OCI-LY7 (cell line): ENCODE measurements at regions not wholly inside any gene's neighbourhood (a gene's known extent, or its start where the extent isn't known, plus 50 kb on each side); places are given as distances from the start of the nearest gene placed in this dataset.

ENCODE experiments used
- BruUV-seq: library from RNA; stranded (reverse); fragments of 400-500 nt; replicated peaks from 2 replicates; lab custom pipeline; 2021; lab: Mats Ljungman, UMichigan
- CTCF ChIA-PET: fragments of 300-600 bp; sonication (Branson Sonifier 250); formaldehyde crosslinking; loops from one replicate; lab custom pipeline; 2022; ENCODE audit warnings: antibody characterized with exemption; ENCODE audit not compliant: unreplicated experiment; lab: Charles Lee
- POLR2A ChIA-PET: fragments of 300-600 bp; sonication (Branson Sonifier 250); formaldehyde crosslinking; loops from one replicate; lab custom pipeline; 2022; ENCODE audit warnings: antibody characterized with exemption; lab: Charles Lee
- DNase-seq: peaks from one replicate; pipeline ENCODE4 v3.0.0-alpha.2; 2015; ENCODE audit warnings: low spot score
- H2AFZ ChIP-seq: fragments of 200-600 bp; sonication (generic), shearing (Covaris generic); 2 replicates; pipeline ENCODE4 v1.6.1; 2014; ENCODE audit warnings: mild to moderate bottlenecking, antibody characterized with exemption, low read length, moderate library complexity
- H3K27ac ChIP-seq: fragments of 200-600 bp; sonication (generic); 2 replicates; pipeline ENCODE4 v1.5.1; 2014; ENCODE audit warnings: mixed run types, low read depth, mild to moderate bottlenecking, moderate library complexity, low read length, inconsistent platforms; ENCODE audit not compliant: poor library complexity, severe bottlenecking
- H3K36me3 ChIP-seq: fragments of 200-600 bp; sonication (generic); 2 replicates; pipeline ENCODE4 v1.6.1; 2014; ENCODE audit warnings: mild to moderate bottlenecking, antibody characterized with exemption, low read length, moderate library complexity, mixed read lengths; ENCODE audit not compliant: insufficient read depth
- H3K4me1 ChIP-seq: fragments of 200-600 bp; sonication (generic); 2 replicates; pipeline ENCODE4 v1.5.1; 2014; ENCODE audit warnings: mild to moderate bottlenecking, low read length; ENCODE audit not compliant: insufficient read depth, poor library complexity, severe bottlenecking
- H3K4me2 ChIP-seq: fragments of 200-600 bp; sonication (generic); 2 replicates; pipeline ENCODE4 v1.6.1; 2014; ENCODE audit warnings: mild to moderate bottlenecking, low read length
- H3K4me3 ChIP-seq: fragments of 200-600 bp; sonication (generic); 2 replicates; pipeline ENCODE4 v1.5.1; 2014; ENCODE audit warnings: mild to moderate bottlenecking, low read depth, low read length; ENCODE audit not compliant: poor library complexity, severe bottlenecking
- H3K79me2 ChIP-seq: fragments of 200-600 bp; sonication (generic); 2 replicates; pipeline ENCODE4 v1.6.1; 2016; ENCODE audit warnings: low read depth, mild to moderate bottlenecking, low read length, moderate library complexity, mixed read lengths; ENCODE audit not compliant: insufficient read depth
- H3K9me2 ChIP-seq: fragments of 200-600 bp; sonication (generic); 2 replicates; pipeline ENCODE4 v1.6.1; 2016; ENCODE audit warnings: mild to moderate bottlenecking, low read length, mixed read lengths; ENCODE audit not compliant: insufficient read depth
- H3K9me3 ChIP-seq: fragments of 200-600 bp; sonication (generic); 2 replicates; pipeline ENCODE4 v1.6.1; 2014; ENCODE audit warnings: mild to moderate bottlenecking, mixed run types, low read length, mixed read lengths
- H4K20me1 ChIP-seq: fragments of 200-600 bp; sonication (generic); 2 replicates; pipeline ENCODE4 v1.6.1; 2014; ENCODE audit warnings: mild to moderate bottlenecking, antibody characterized with exemption, low read length, moderate library complexity, mixed read lengths; ENCODE audit not compliant: insufficient read depth
- EZH2phosphoT487 ChIP-seq: fragments of 200-600 bp; sonication (generic); IDR thresholded peaks from 2 replicates; pipeline ENCODE4 v1.6.1; 2018; ENCODE audit warnings: low read depth, borderline replicate concordance, mild to moderate bottlenecking, mixed run types, antibody characterized with exemption, low read length, moderate library complexity, mixed read lengths
- intact Hi-C: fragments of 100-400 bp; cut with micrococcal nuclease; formaldehyde crosslinking; loops from one replicate; pipeline ENCODE4 v1.10.0; 2022; ENCODE audit not compliant: unreplicated experiment
- TF ChIP-seq, protein P1 (sequence below): fragments of 200-600 bp; sonication (generic); conservative IDR thresholded peaks from 2 replicates; pipeline ENCODE4 v1.5.1; 2014; ENCODE audit warnings: mild to moderate bottlenecking, antibody characterized with exemption, low read length, moderate library complexity, mixed read lengths

DNA sequence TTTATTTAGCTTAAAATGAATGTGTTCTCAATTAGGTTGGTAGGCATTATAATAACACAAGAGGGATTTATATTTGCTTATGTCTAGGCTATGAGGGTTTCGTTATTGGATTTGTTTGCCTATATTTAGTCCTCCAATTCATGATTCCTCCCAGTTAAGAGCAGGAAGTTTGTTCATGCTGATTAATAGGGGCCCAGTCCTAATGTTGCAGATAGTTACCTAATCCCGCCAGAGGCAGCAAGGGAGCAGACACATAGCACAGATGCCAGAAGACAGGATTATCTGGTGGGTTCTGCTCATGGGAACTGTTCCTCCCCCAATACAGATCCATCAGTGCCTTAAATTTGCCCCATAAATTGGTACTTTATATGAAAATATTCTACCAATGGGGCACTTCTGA is 100.8 kb upstream of the TLE4 start:
- Histone ChIP-seq H3K4me3 (no peak overlapping the region), H3K36me3 (no peaks in the 10 kb centered on the region), H3K4me1 (no peaks in the 10 kb centered on the region), H3K9me3 (no peaks in the 10 kb centered on the region), H3K9me2 (no peaks in the 10 kb centered on the region), H3K27ac (no peak overlapping the region), H4K20me1 (no peaks in the 10 kb centered on the region), H3K79me2 (no peaks in the 10 kb centered on the region), H2AFZ (no peak overlapping the region), H3K4me2 (no peak overlapping the region)
- DNase-seq: no peak
- ChIA-PET CTCF (no interaction called here), POLR2A (no interaction called here)
- no peak for TF ChIP-seq EZH2phosphoT487
- TF ChIP-seq, protein P1, sequence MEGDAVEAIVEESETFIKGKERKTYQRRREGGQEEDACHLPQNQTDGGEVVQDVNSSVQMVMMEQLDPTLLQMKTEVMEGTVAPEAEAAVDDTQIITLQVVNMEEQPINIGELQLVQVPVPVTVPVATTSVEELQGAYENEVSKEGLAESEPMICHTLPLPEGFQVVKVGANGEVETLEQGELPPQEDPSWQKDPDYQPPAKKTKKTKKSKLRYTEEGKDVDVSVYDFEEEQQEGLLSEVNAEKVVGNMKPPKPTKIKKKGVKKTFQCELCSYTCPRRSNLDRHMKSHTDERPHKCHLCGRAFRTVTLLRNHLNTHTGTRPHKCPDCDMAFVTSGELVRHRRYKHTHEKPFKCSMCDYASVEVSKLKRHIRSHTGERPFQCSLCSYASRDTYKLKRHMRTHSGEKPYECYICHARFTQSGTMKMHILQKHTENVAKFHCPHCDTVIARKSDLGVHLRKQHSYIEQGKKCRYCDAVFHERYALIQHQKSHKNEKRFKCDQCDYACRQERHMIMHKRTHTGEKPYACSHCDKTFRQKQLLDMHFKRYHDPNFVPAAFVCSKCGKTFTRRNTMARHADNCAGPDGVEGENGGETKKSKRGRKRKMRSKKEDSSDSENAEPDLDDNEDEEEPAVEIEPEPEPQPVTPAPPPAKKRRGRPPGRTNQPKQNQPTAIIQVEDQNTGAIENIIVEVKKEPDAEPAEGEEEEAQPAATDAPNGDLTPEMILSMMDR: no peak
- intact Hi-C loops: no loop called here
- no TSS peak for BruUV-seq

DNA sequence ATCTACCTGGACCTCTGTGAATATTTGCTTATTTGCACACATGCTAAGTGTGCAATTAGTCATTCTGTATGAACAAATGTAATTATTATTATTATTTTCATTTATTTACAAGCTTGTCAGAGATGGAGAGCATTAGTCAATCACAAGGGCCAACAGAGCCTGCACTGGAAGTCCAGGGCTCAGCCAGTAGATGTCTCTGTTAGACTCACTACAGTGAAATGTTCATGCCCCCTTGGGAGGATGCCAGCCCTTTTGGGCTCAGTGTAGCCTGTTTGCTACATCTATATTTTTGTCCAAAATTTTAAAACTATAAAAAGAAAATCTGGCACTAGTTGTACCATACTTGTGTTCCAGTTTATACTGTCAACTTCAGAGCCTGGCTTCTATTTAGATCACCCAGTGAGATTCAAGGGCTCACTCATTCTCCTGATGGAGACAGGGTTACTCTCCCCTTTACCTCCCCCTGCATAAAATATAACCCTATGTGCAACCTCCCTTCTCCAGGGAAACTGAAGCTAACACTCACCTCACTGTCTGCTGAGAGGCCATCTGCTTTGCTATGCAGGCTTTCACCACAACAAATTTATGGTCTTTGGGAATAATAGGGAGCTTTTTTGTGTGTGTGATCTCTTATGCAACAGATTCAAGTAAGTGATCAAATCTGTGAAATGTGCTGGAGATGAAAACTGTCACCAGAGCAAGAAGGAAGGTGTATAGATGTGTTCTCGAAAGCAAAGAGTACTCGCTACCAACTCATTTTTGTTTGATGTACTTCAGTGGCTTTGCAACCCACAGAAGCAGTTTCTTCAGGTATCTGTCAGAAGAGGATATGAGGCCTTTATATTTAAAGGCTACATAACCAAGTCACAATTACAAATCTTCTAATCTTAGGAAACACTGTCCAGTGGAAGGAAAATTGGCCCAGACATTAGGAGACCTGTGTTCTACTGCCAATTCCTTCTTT is 99.9 kb upstream of the TLE4 start:
- H3K9me3 ChIP-seq: no peaks in the 10 kb centered on the region
- H3K36me3 ChIP-seq: no peaks in the 10 kb centered on the region
- DNase-seq: peak; percentile 14
- no peaks in the 10 kb centered on the region for H3K79me2 ChIP-seq
- H3K4me1 ChIP-seq: no peaks in the 10 kb centered on the region
- TF ChIP-seq, protein P1: peak; percentile 55
- no peak for TF ChIP-seq EZH2phosphoT487
- POLR2A ChIA-PET: interaction anchor here (0.8 to 1.0 kb wide), 2 partner anchors 25 to 41 kb away, joined by 3 read pairs; no protein-coding TSS in a partner anchor
- H2AFZ ChIP-seq: no peak overlapping the region
- CTCF ChIA-PET: no interaction called here
- no peak overlapping the region for H3K4me3 ChIP-seq
- BruUV-seq: no TSS peak
- no peaks in the 10 kb centered on the region for H3K9me2 ChIP-seq
- H4K20me1 ChIP-seq: no peaks in the 10 kb centered on the region
- H3K4me2 ChIP-seq: no peak overlapping the region
- intact Hi-C loops: no loop called here
- no peak overlapping the region for H3K27ac ChIP-seq

DNA sequence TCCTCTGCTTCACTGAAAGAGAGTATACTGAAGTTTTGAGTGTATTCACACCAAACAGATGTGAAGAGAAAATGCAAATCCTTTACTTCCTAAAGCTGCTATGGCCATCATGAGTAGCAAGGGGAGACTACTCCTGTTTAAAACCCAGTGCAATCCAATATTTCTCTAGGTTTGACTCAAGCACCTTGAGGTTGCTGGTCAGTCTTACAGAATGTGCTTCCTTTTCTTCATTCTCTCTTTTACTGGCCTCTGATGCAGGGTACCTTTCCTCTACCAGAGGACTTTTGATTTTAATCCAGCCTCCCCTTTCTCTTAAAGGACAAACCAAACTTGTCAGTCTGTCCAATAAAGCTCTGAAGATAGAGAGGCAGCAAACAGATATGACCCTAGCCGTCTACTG is 98.1 kb upstream of the TLE4 start:
- no peak overlapping the region for H3K27ac ChIP-seq
- ChIA-PET CTCF (no interaction called here), POLR2A (no interaction called here)
- no peaks in the 10 kb centered on the region for H3K9me3 ChIP-seq
- BruUV-seq: no TSS peak
- no peaks in the 10 kb centered on the region for H3K4me1 ChIP-seq
- H3K36me3 ChIP-seq: no peaks in the 10 kb centered on the region
- no peaks in the 10 kb centered on the region for H3K79me2 ChIP-seq
- intact Hi-C loops: no loop called here
- H3K4me2 ChIP-seq: no peak overlapping the region
- TF ChIP-seq, protein P1: no peak
- TF ChIP-seq EZH2phosphoT487: no peak
- H3K9me2 ChIP-seq: no peaks in the 10 kb centered on the region
- no peak overlapping the region for H2AFZ ChIP-seq
- H3K4me3 ChIP-seq: no peak overlapping the region
- no peaks in the 10 kb centered on the region for H4K20me1 ChIP-seq
- DNase-seq: no peak
